Loucy (cell line): ENCODE measurements at regions not wholly inside any gene's neighbourhood (a gene's known extent, or its start where the extent isn't known, plus 50 kb on each side); places are given as distances from the start of the nearest gene placed in this dataset.

Source experiments
- H2AFZ ChIP-seq: fragments of 200-600 bp; sonication (generic); 2 replicates; pipeline ENCODE4 v1.6.0; 2016; ENCODE audit warnings: antibody characterized with exemption, mild to moderate bottlenecking, low read length, moderate library complexity
- H3F3A ChIP-seq: fragments of 200-600 bp; 2 replicates; pipeline ENCODE4 v1.6.0; 2016; ENCODE audit warnings: antibody characterized with exemption, low read depth, mild to moderate bottlenecking
- H3K27me3 ChIP-seq: fragments of 200-600 bp; sonication (generic); 2 replicates; pipeline ENCODE4 v1.6.1; 2014; ENCODE audit warnings: low read length, mild to moderate bottlenecking; ENCODE audit not compliant: insufficient read depth, poor library complexity, severe bottlenecking
- H3K36me3 ChIP-seq: fragments of 200-600 bp; sonication (generic); 2 replicates; pipeline ENCODE4 v1.6.1; 2016; ENCODE audit warnings: low read length; ENCODE audit not compliant: insufficient read depth
- H3K4me1 ChIP-seq: fragments of 200-600 bp; sonication (generic); 2 replicates; pipeline ENCODE4 v1.5.1; 2014; ENCODE audit warnings: low read length, mild to moderate bottlenecking; ENCODE audit not compliant: insufficient read depth, poor library complexity, severe bottlenecking
- H3K4me2 ChIP-seq: fragments of 200-600 bp; sonication (generic); 2 replicates; pipeline ENCODE4 v1.6.0; 2014; ENCODE audit warnings: antibody characterized with exemption, low read length, low read depth, mild to moderate bottlenecking; ENCODE audit not compliant: poor library complexity, severe bottlenecking
- H3K4me3 ChIP-seq: fragments of 200-600 bp; sonication (generic); 2 replicates; pipeline ENCODE4 v1.5.1; 2014; ENCODE audit warnings: low read length, mild to moderate bottlenecking, mixed read lengths; ENCODE audit not compliant: poor library complexity, severe bottlenecking
- H3K79me2 ChIP-seq: fragments of 200-600 bp; sonication (generic); 2 replicates; pipeline ENCODE4 v1.6.1; 2014; ENCODE audit warnings: low read length; ENCODE audit not compliant: insufficient read depth
- H3K9ac ChIP-seq: fragments of 200-600 bp; sonication (generic); 2 replicates; pipeline ENCODE4 v1.6.0; 2014; ENCODE audit warnings: mild to moderate bottlenecking, low read depth, low read length, moderate library complexity; ENCODE audit not compliant: poor library complexity, severe bottlenecking
- H3K9me2 ChIP-seq: fragments of 200-600 bp; sonication (generic); replicated peaks from 2 replicates; pipeline ENCODE4 v1.6.1; 2016; ENCODE audit warnings: low read depth, low read length, mixed read lengths
- H3K9me3 ChIP-seq: fragments of 200-600 bp; sonication (generic); 2 replicates; pipeline ENCODE4 v1.6.1; 2014; ENCODE audit warnings: mild to moderate bottlenecking, antibody characterized with exemption, low read length, low read depth; ENCODE audit not compliant: insufficient read depth
- H4K20me1 ChIP-seq: fragments of 200-600 bp; sonication (generic); 2 replicates; pipeline ENCODE4 v1.6.0; 2014; ENCODE audit warnings: antibody characterized with exemption, low read length, mild to moderate bottlenecking; ENCODE audit not compliant: insufficient read depth, poor library complexity, severe bottlenecking
- EZH2phosphoT487 ChIP-seq: fragments of 200-600 bp; IDR thresholded peaks from 2 replicates; pipeline ENCODE4 v1.6.1; 2018; ENCODE audit warnings: antibody characterized with exemption, mild to moderate bottlenecking, moderate library complexity, borderline replicate concordance
- TF ChIP-seq, protein P1 (sequence below): fragments of 200-600 bp; sonication (generic); conservative IDR thresholded peaks from 2 replicates; pipeline ENCODE4 v1.5.1; 2014; ENCODE audit warnings: mild to moderate bottlenecking, antibody characterized with exemption, low read length

DNA sequence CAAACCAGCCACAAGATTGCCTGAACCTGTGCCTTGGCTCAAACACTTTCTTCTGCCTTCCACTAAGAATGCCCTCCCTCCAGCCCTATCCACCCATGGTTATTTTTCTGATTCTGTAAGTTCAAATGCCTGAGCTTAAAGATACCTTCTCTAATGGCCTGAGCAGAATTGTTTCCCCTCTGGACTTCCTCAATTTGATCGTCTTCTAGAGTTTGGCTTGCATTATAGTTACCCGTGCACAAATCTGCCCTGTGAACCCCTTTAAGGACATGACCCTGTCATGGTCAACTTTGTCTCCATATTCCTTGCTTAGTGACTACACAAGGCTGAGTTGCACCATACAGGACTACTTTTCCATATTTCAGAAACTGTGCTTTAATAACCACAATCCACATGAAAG is 481.0 kb downstream of the FOXO1 start:
- Histone ChIP-seq H3K9me3 (no peaks in the 10 kb centered on the region), H3K9me2 (no peaks in the 10 kb centered on the region), H3F3A (no peaks in the 10 kb centered on the region), H3K4me3 (no peak overlapping the region), H3K9ac (no peak overlapping the region), H3K27me3 (no peaks in the 10 kb centered on the region), H3K79me2 (no peaks in the 10 kb centered on the region), H4K20me1 (no peaks in the 10 kb centered on the region), H2AFZ (no peak overlapping the region), H3K4me2 (no peak overlapping the region), H3K36me3 (no peaks in the 10 kb centered on the region), H3K4me1 (peaks cover 34% of the 10 kb centered on the region)
- TF ChIP-seq EZH2phosphoT487: no peak
- TF ChIP-seq, protein P1, sequence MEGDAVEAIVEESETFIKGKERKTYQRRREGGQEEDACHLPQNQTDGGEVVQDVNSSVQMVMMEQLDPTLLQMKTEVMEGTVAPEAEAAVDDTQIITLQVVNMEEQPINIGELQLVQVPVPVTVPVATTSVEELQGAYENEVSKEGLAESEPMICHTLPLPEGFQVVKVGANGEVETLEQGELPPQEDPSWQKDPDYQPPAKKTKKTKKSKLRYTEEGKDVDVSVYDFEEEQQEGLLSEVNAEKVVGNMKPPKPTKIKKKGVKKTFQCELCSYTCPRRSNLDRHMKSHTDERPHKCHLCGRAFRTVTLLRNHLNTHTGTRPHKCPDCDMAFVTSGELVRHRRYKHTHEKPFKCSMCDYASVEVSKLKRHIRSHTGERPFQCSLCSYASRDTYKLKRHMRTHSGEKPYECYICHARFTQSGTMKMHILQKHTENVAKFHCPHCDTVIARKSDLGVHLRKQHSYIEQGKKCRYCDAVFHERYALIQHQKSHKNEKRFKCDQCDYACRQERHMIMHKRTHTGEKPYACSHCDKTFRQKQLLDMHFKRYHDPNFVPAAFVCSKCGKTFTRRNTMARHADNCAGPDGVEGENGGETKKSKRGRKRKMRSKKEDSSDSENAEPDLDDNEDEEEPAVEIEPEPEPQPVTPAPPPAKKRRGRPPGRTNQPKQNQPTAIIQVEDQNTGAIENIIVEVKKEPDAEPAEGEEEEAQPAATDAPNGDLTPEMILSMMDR: no peak

DNA sequence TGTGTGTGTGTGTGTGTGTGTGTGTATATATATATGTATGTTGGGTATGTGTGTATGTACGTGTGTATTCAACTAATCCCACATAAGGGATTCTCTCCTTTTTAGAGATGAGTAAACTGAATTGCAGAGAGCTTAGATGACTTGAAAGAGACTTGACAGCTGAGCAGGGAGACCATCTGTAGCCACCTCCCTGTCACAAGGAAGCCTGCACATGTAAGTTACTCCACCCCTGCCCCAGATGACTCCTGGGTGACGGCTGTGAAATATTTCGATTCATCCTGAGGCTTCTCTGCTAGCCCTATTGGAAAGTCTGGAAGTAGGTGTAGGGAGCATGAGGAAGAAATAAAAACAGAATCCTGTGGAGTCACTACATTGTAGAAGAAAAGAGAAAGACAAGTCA is 480.4 kb downstream of the FOXO1 start:
- H3K27me3 ChIP-seq: no peaks in the 10 kb centered on the region
- no peaks in the 10 kb centered on the region for H3K9me2 ChIP-seq
- H3K9me3 ChIP-seq: no peaks in the 10 kb centered on the region
- no peaks in the 10 kb centered on the region for H3K79me2 ChIP-seq
- H4K20me1 ChIP-seq: no peaks in the 10 kb centered on the region
- TF ChIP-seq, protein P1: no peak
- no peak for TF ChIP-seq EZH2phosphoT487
- no peak overlapping the region for H3K4me2 ChIP-seq
- no peak overlapping the region for H3K9ac ChIP-seq
- no peak overlapping the region for H2AFZ ChIP-seq
- H3K36me3 ChIP-seq: no peaks in the 10 kb centered on the region
- H3K4me1 ChIP-seq: peaks cover 39% of the 10 kb centered on the region
- peaks cover 1% of the 10 kb centered on the region; the same call in 1 of the 2 replicates for H3F3A ChIP-seq
- no peak overlapping the region for H3K4me3 ChIP-seq

DNA sequence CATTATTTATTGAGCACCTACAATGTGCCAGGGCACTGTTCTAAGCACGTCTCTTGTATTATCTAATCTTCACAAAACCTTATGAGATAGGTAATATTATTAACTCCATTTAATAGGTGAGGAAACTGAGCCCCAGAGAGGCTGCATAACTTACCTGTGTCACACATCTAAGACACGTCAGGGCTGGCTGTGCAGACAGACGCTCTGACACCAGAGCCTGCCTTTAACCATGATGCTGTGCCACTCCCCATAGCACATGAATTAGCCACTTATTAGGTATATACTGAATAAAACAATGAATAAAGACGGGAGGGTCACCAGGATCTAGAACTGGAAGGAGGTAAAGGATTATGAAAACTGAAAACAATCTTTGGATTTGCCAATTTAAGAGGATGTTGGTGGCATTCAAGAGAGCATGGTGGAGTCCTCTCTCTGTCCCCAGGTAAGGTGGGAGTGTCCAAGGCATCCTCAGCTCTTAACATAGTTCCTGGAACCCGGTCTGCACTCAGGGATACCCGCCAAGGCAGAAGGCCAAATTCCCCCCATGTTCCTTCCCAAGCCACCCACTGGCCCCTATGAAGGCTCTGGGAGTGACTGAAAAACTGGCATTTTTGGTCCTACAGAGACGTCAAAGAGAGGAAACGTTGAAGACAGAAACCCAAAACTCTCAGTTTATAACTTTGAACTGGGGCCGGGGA is 479.7 kb downstream of the FOXO1 start:
- Histone ChIP-seq H3K36me3 (no peaks in the 10 kb centered on the region), H3K4me1 (peaks cover 47% of the 10 kb centered on the region), H4K20me1 (no peaks in the 10 kb centered on the region), H3K9me3 (no peaks in the 10 kb centered on the region), H3K9me2 (no peaks in the 10 kb centered on the region), H3K79me2 (no peaks in the 10 kb centered on the region), H3K4me3 (peak overlapping the region; percentile 31), H3F3A (peaks cover 3% of the 10 kb centered on the region; the same call in 1 of the 2 replicates), H3K9ac (no peak overlapping the region), H3K4me2 (peak overlapping the region; percentile 69), H2AFZ (no peak overlapping the region; the same call in 1 of the 2 replicates), H3K27me3 (no peaks in the 10 kb centered on the region)
- TF ChIP-seq EZH2phosphoT487: no peak
- TF ChIP-seq, protein P1: no peak
